ENCODE measurements at regions not wholly inside any gene's neighbourhood (a gene's known extent, or its start where the extent isn't known, plus 50 kb on each side); places are given as distances from the start of the nearest gene placed in this dataset.

GRCh38 chr2:118177318-118177717 lies 89.0 kb downstream of the INSIG2 start:
- H3K27ac Mint-ChIP-seq = no peak overlapping the region
- ChIA-PET POLR2A (no interaction called here), CTCF (interaction anchor here (0.8 to 1.1 kb wide), 2 partner anchors 131 kb away, joined by 3 read pairs; no protein-coding TSS in a partner anchor)
- H3K4me3 Mint-ChIP-seq = no peak overlapping the region
- TF ChIP-seq ZNF396 (CRISPR knock-in tag; IDR thresholded peaks at IDR 0.05; ENCODE audit: borderline replicate concordance) (no peak), ZMAT4 (CRISPR knock-in tag; IDR thresholded peaks at IDR 0.05) (no peak), FOXK1 (CRISPR knock-in tag; IDR thresholded peaks at IDR 0.05) (no peak), ZNF263 (CRISPR knock-in tag; IDR thresholded peaks at IDR 0.05; ENCODE audit: low read depth) (no peak), USF2 (CRISPR knock-in tag; IDR thresholded peaks at IDR 0.05) (no peak), PREB (CRISPR knock-in tag; IDR thresholded peaks at IDR 0.05; ENCODE audit: borderline replicate concordance) (no peak), ETV6 (CRISPR knock-in tag; IDR thresholded peaks at IDR 0.05) (no peak), SMAD4 (CRISPR knock-in tag; IDR thresholded peaks at IDR 0.05) (no peak)
- DNase-seq (ENCODE audit: low spot score) = no peak
- ATAC-seq = no peak
- H3K4me1 Mint-ChIP-seq = peaks cover 8% of the 10 kb centered on the region
- H3K36me3 Mint-ChIP-seq = no peaks in the 10 kb centered on the region
- H3K27me3 Mint-ChIP-seq (ENCODE audit: low read depth) = no peaks in the 10 kb centered on the region
- no peaks in the 10 kb centered on the region for H3K9me3 Mint-ChIP-seq

GRCh38 chr2:118176601-118177000 lies 88.3 kb downstream of the INSIG2 start:
- Mint-ChIP-seq H3K27ac (no peak overlapping the region), H3K36me3 (no peaks in the 10 kb centered on the region), H3K4me3 (no peak overlapping the region), H3K9me3 (no peaks in the 10 kb centered on the region), H3K4me1 (peaks cover 8% of the 10 kb centered on the region), H3K27me3 (ENCODE audit: low read depth) (no peaks in the 10 kb centered on the region)
- DNase-seq (ENCODE audit: low spot score) = no peak
- ChIA-PET CTCF (interaction anchor here (0.6 to 0.8 kb wide), 3 partner anchors 71 to 130 kb away, joined by 3 read pairs; no protein-coding TSS in a partner anchor), POLR2A (no interaction called here)
- ATAC-seq = no peak
- TF ChIP-seq ZNF281 (CRISPR knock-in tag; IDR thresholded peaks at IDR 0.05) (no peak), GRHL2 (CRISPR knock-in tag; IDR thresholded peaks at IDR 0.05; ENCODE audit: insufficient replicate concordance, severe bottlenecking) (no peak), TEAD1 (CRISPR knock-in tag; IDR thresholded peaks at IDR 0.05) (no peak), ZNF416 (CRISPR knock-in tag; IDR thresholded peaks at IDR 0.05) (no peak), ZSCAN18 (CRISPR knock-in tag; IDR thresholded peaks at IDR 0.05) (no peak), SMAD4 (CRISPR knock-in tag; IDR thresholded peaks at IDR 0.05) (no peak), MLX (CRISPR knock-in tag; IDR thresholded peaks at IDR 0.05) (no peak), PRRX2 (CRISPR knock-in tag; IDR thresholded peaks at IDR 0.05) (no peak), NR1H2 (CRISPR knock-in tag; IDR thresholded peaks at IDR 0.05) (no peak), RORB (CRISPR knock-in tag; IDR thresholded peaks at IDR 0.05) (no peak), HMGA2 (CRISPR knock-in tag; IDR thresholded peaks at IDR 0.05) (no peak), SOX15 (CRISPR knock-in tag; IDR thresholded peaks at IDR 0.05) (no peak), FOXP4 (CRISPR knock-in tag; IDR thresholded peaks at IDR 0.05) (no peak), HMGXB4 (CRISPR knock-in tag; IDR thresholded peaks at IDR 0.05) (no peak), ZNF263 (CRISPR knock-in tag; IDR thresholded peaks at IDR 0.05; ENCODE audit: low read depth) (no peak), ZBTB21 (CRISPR knock-in tag; IDR thresholded peaks at IDR 0.05; ENCODE audit: borderline replicate concordance) (no peak), SMAD3 (CRISPR knock-in tag; IDR thresholded peaks at IDR 0.05; ENCODE audit: borderline replicate concordance) (no peak)

Data from WTC11 (cell line).